HEK293 (cell line): ENCODE measurements at regions not wholly inside any gene's neighbourhood (a gene's known extent, or its start where the extent isn't known, plus 50 kb on each side); places are given as distances from the start of the nearest gene placed in this dataset.

Experiments used
- CTCF ChIA-PET: fragments of 350-600 bp; formaldehyde crosslinking; extraction: SDS; loops from one replicate; lab custom pipeline; 2021; ENCODE audit warnings: antibody characterized with exemption; lab: Yijun Ruan, JAX
- POLR2A ChIA-PET: fragments of 300-600 bp; formaldehyde crosslinking; extraction: SDS; loops from one replicate; lab custom pipeline; 2020; ENCODE audit warnings: antibody characterized with exemption, inconsistent platforms; lab: Yijun Ruan, JAX
- H3K27ac ChIP-seq: fragments of 200-500 bp; sonication (Bioruptor generic); 2 replicates; pipeline ENCODE4 v1.5.1; 2014; ENCODE audit warnings: low read depth, low read length, control low read depth, inconsistent platforms; ENCODE audit errors: extremely low read depth
- H3K36me3 ChIP-seq, 2 experiments: fragments of 200-500 bp in 1 of 2; sonication (Bioruptor generic) in 1 of 2; 1 replicate in 1 of 2; 2 replicates in 1 of 2; pipeline ENCODE4 v1.5.1; 2014 to 2017; ENCODE audit warnings: inconsistent platforms in 2 of 2, low read length in 2 of 2; ENCODE audit not compliant: control insufficient read depth in 2 of 2, insufficient read depth in 1 of 2
- H3K4me1 ChIP-seq: fragments of 200-500 bp; sonication (Bioruptor generic); 2 replicates; pipeline ENCODE4 v1.5.1; 2014; ENCODE audit warnings: mild to moderate bottlenecking, low read length, inconsistent platforms; ENCODE audit not compliant: control insufficient read depth, insufficient read depth
- H3K4me3 ChIP-seq: 2 replicates; pipeline ENCODE4 v1.5.1; 2011; ENCODE audit warnings: low read depth, mild to moderate bottlenecking, control low read depth, low read length, moderate library complexity
- H3K9me3 ChIP-seq: fragments of 200-500 bp; sonication (Bioruptor generic); 2 replicates; pipeline ENCODE4 v1.5.1; 2014; ENCODE audit warnings: low read depth, low read length, inconsistent platforms; ENCODE audit not compliant: control insufficient read depth, insufficient read depth
- ELK4 ChIP-seq: IDR thresholded peaks from 2 replicates; pipeline ENCODE4 v1.6.1; 2011; ENCODE audit warnings: mild to moderate bottlenecking, low read depth, low read length, borderline replicate concordance
- FEZF1 ChIP-seq: fragments of 450-650 bp; formaldehyde crosslinking; IDR thresholded peaks from 2 replicates; pipeline ENCODE4 v1.5.1; 2016; ENCODE audit warnings: missing biosample characterization, missing genetic modification characterization
- GLI2 ChIP-seq: fragments of 450-650 bp; formaldehyde crosslinking; IDR thresholded peaks from 2 replicates; pipeline ENCODE4; 2017; ENCODE audit warnings: missing biosample characterization, missing genetic modification characterization, low read depth, borderline replicate concordance
- GLIS2 ChIP-seq: fragments of 450-650 bp; formaldehyde crosslinking; IDR thresholded peaks from 2 replicates; pipeline ENCODE4 v1.5.1; 2016; ENCODE audit warnings: missing biosample characterization, missing genetic modification characterization
- KLF9 ChIP-seq: fragments of 450-650 bp; formaldehyde crosslinking; IDR thresholded peaks from 2 replicates; pipeline ENCODE4 v1.5.1; 2016; ENCODE audit warnings: missing biosample characterization, missing genetic modification characterization, low read depth
- MYNN ChIP-seq: fragments of 450-650 bp; formaldehyde crosslinking; IDR thresholded peaks from 2 replicates; pipeline ENCODE4 v1.5.1; 2016; ENCODE audit warnings: missing biosample characterization, missing genetic modification characterization, borderline replicate concordance
- PBX3 ChIP-seq: sonication (generic); formaldehyde crosslinking; IDR thresholded peaks from 2 replicates; pipeline ENCODE4 v1.8.1; 2022; ENCODE audit warnings: mild to moderate bottlenecking, moderate library complexity, missing genetic modification reagents
- SETDB1 ChIP-seq: IDR thresholded peaks from one replicate; pipeline ENCODE4 v1.6.1; 2017; ENCODE audit warnings: mild to moderate bottlenecking, low read length, moderate library complexity, mixed read lengths; ENCODE audit not compliant: insufficient read length
- ZBTB17 ChIP-seq: fragments of 450-650 bp; formaldehyde crosslinking; IDR thresholded peaks from 2 replicates; pipeline ENCODE4 v1.5.1; 2016; ENCODE audit warnings: missing biosample characterization, missing genetic modification characterization
- ZBTB48 ChIP-seq: fragments of 450-650 bp; formaldehyde crosslinking; IDR thresholded peaks from 2 replicates; pipeline ENCODE4 v1.5.1; 2016; ENCODE audit warnings: missing biosample characterization, missing genetic modification characterization
- ZFHX2 ChIP-seq: fragments of 450-650 bp; formaldehyde crosslinking; conservative IDR thresholded peaks from 2 replicates; pipeline ENCODE4 v1.5.1; 2016; ENCODE audit warnings: missing biosample characterization, missing genetic modification characterization
- ZIC2 ChIP-seq: fragments of 450-650 bp; formaldehyde crosslinking; IDR thresholded peaks from 2 replicates; pipeline ENCODE4 v1.5.1; 2016; ENCODE audit warnings: missing biosample characterization, missing genetic modification characterization
- ZNF114 ChIP-seq: fragments of 450-650 bp; formaldehyde crosslinking; IDR thresholded peaks from 2 replicates; pipeline ENCODE4 v1.5.0; 2017; ENCODE audit warnings: missing biosample characterization, missing genetic modification characterization
- ZNF221 ChIP-seq: fragments of 450-650 bp; formaldehyde crosslinking; IDR thresholded peaks from 2 replicates; pipeline ENCODE4 v1.5.1; 2017; ENCODE audit warnings: missing biosample characterization, missing genetic modification characterization, borderline replicate concordance
- ZNF223 ChIP-seq: fragments of 450-650 bp; formaldehyde crosslinking; IDR thresholded peaks from 2 replicates; pipeline ENCODE4 v1.5.1; 2016; ENCODE audit warnings: missing biosample characterization, missing genetic modification characterization
- ZNF274 ChIP-seq, 2 experiments: fragments of 200-500 bp in 1 of 2; fragments of 450-650 bp in 1 of 2; sonication (Bioruptor generic) in 1 of 2; formaldehyde crosslinking in 1 of 2; IDR thresholded peaks; 2 replicates each; pipeline versions ENCODE4 v1.5.1 to v1.6.1; 2014 to 2016; ENCODE audit warnings: borderline replicate concordance in 1 of 2, inconsistent platforms in 1 of 2, low read length in 1 of 2, missing biosample characterization in 1 of 2, missing genetic modification characterization in 1 of 2
- ZNF302 ChIP-seq: fragments of 450-650 bp; formaldehyde crosslinking; IDR thresholded peaks from 2 replicates; pipeline ENCODE4 v1.5.1; 2016; ENCODE audit warnings: missing biosample characterization, missing genetic modification characterization, low read depth
- ZNF324 ChIP-seq: fragments of 450-650 bp; formaldehyde crosslinking; IDR thresholded peaks from 2 replicates; pipeline ENCODE4 v1.5.1; 2016; ENCODE audit warnings: missing biosample characterization, missing genetic modification characterization
- ZNF335 ChIP-seq: fragments of 450-650 bp; formaldehyde crosslinking; conservative IDR thresholded peaks from 2 replicates; pipeline ENCODE4 v1.5.1; 2016; ENCODE audit warnings: missing biosample characterization, missing genetic modification characterization
- ZNF416 ChIP-seq: fragments of 450-650 bp; formaldehyde crosslinking; IDR thresholded peaks from 2 replicates; pipeline ENCODE4 v1.5.1; 2016; ENCODE audit warnings: missing biosample characterization, missing genetic modification characterization
- ZNF548 ChIP-seq: fragments of 450-650 bp; formaldehyde crosslinking; IDR thresholded peaks from 2 replicates; pipeline ENCODE4 v1.5.1; 2016; ENCODE audit warnings: missing biosample characterization, missing genetic modification characterization
- ZNF639 ChIP-seq: fragments of 450-650 bp; formaldehyde crosslinking; IDR thresholded peaks from 2 replicates; pipeline ENCODE4 v1.5.1; 2016; ENCODE audit warnings: missing biosample characterization, missing genetic modification characterization
- ZNF658 ChIP-seq: fragments of 450-650 bp; formaldehyde crosslinking; IDR thresholded peaks from 2 replicates; pipeline ENCODE4; 2016; ENCODE audit warnings: missing biosample characterization, missing genetic modification characterization
- ZNF660 ChIP-seq: fragments of 450-650 bp; IDR thresholded peaks from 2 replicates; pipeline ENCODE4 v1.5.1; 2018; ENCODE audit warnings: missing biosample characterization, mild to moderate bottlenecking, missing genetic modification characterization
- ZNF664 ChIP-seq: fragments of 450-650 bp; formaldehyde crosslinking; IDR thresholded peaks from 2 replicates; pipeline ENCODE4 v1.5.1; 2016; ENCODE audit warnings: missing biosample characterization, missing genetic modification characterization
- ZNF701 ChIP-seq: fragments of 450-650 bp; formaldehyde crosslinking; IDR thresholded peaks from 2 replicates; pipeline ENCODE4 v1.5.1; 2016; ENCODE audit warnings: missing biosample characterization, missing genetic modification characterization
- ZNF785 ChIP-seq: fragments of 450-650 bp; formaldehyde crosslinking; IDR thresholded peaks from 2 replicates; pipeline ENCODE4 v1.5.1; 2016; ENCODE audit warnings: missing biosample characterization, missing genetic modification characterization

GRCh38 chr7:25358926-25359325, 130.6 kb upstream of the NPVF start:
- no peak for TF ChIP-seq ZNF660 (tag by site-specific recombination)
- no peak for TF ChIP-seq ZNF324 (tag by site-specific recombination)
- TF ChIP-seq ZNF221 (tag by site-specific recombination): no peak
- no peak for TF ChIP-seq ZNF274 (IDR thresholded peaks at IDR 0.05; ENCODE audit: low read length)
- TF ChIP-seq ZNF274 (tag by site-specific recombination; IDR thresholded peaks at IDR 0.05; ENCODE audit: borderline replicate concordance): no peak
- TF ChIP-seq ELK4: no peak
- TF ChIP-seq GLIS2 (tag by site-specific recombination): no peak
- no peak for TF ChIP-seq ZNF701 (tag by site-specific recombination)
- TF ChIP-seq ZNF114 (tag by site-specific recombination): no peak
- no peak for TF ChIP-seq ZNF639 (tag by site-specific recombination)
- TF ChIP-seq ZNF335: no peak
- TF ChIP-seq ZBTB48 (tag by site-specific recombination): no peak
- no peak for TF ChIP-seq MYNN (tag by site-specific recombination)
- TF ChIP-seq ZNF664: no peak
- TF ChIP-seq ZNF658 (tag by site-specific recombination): no peak
- no peak for TF ChIP-seq SETDB1
- TF ChIP-seq PBX3 (CRISPR knock-in tag): no peak
- Histone ChIP-seq H3K4me3 (no peak overlapping the region), H3K9me3 (no peaks in the 10 kb centered on the region), H3K36me3 (no peaks in the 10 kb centered on the region), H3K4me1 (peaks cover 5% of the 10 kb centered on the region), H3K27ac (no peak overlapping the region)
- POLR2A ChIA-PET: no interaction called here
- CTCF ChIA-PET: interaction anchor here (0.8 to 2.4 kb wide), 3 partner anchors 93 to 206 kb away, joined by 3 to 8 read pairs (median 3); no protein-coding TSS in a partner anchor

- CTCF ChIA-PET: interaction anchor here (0.8 to 2.4 kb wide), 2 partner anchors 100 to 206 kb away, joined by 3 to 8 read pairs; no protein-coding TSS in a partner anchor
- TF ChIP-seq FEZF1 (tag by site-specific recombination) (peak; percentile 91), ZNF416 (tag by site-specific recombination) (no peak), ZNF223 (tag by site-specific recombination) (no peak), ZNF548 (no peak), ZFHX2 (tag by site-specific recombination) (no peak), GLI2 (tag by site-specific recombination) (no peak), ZNF785 (no peak), KLF9 (tag by site-specific recombination) (no peak), ZBTB17 (tag by site-specific recombination) (peak; percentile 60), ZNF302 (tag by site-specific recombination) (no peak), ZIC2 (tag by site-specific recombination) (no peak)
- H3K27ac ChIP-seq: no peak overlapping the region
Measured at GRCh38 chr7:25359471-25360059, 131.3 kb upstream of the NPVF start.

More at GRCh38 chr7:25359471-25360059, 131.3 kb upstream of the NPVF start:
- Histone ChIP-seq H3K36me3 (no peaks in the 10 kb centered on the region), H3K9me3 (no peaks in the 10 kb centered on the region), H3K4me1 (peaks cover 5% of the 10 kb centered on the region), H3K4me3 (no peak overlapping the region)
- POLR2A ChIA-PET: no interaction called here
